Spleen (tissue), 11 donors: ENCODE measurements at regions not wholly inside any gene's neighbourhood (a gene's known extent, or its start where the extent isn't known, plus 50 kb on each side); places are given as distances from the start of the nearest gene placed in this dataset.

ENCODE experiments used
- DNase-seq: peaks from one replicate; pipeline ENCODE4 v3.0.0-alpha.2; 2020
- H3K27ac ChIP-seq, 8 donors: fragments of 200-600 bp; sonication (generic) in 7 of 8; 1 replicate in 4 of 8; 2 replicates in 4 of 8; pipeline versions ENCODE4 v1.5.0 to v1.8.0; 2016 to 2021; ENCODE audit warnings: inconsistent platforms in 4 of 8, mild to moderate bottlenecking in 4 of 8, moderate library complexity in 1 of 8
- H3K27me3 ChIP-seq, 7 donors: fragments of 200-600 bp; sonication (generic) in 6 of 7; replicated peaks in 1 of 7; 1 replicate in 4 of 7; 2 replicates in 3 of 7; pipeline versions ENCODE4 v1.5.0 to v1.8.0; 2016 to 2021; ENCODE audit warnings: inconsistent platforms in 3 of 7, mild to moderate bottlenecking in 1 of 7
- H3K36me3 ChIP-seq, 6 donors: fragments of 200-600 bp; sonication (generic) in 5 of 6; 1 replicate in 4 of 6; 2 replicates in 2 of 6; pipeline versions ENCODE4 v1.5.0 to v1.8.0; 2016 to 2021; ENCODE audit warnings: inconsistent platforms in 2 of 6
- H3K4me1 ChIP-seq, 6 donors: fragments of 200-600 bp; sonication (generic) in 5 of 6; 1 replicate in 3 of 6; 2 replicates in 3 of 6; pipeline versions ENCODE4 v1.5.0 to v1.8.0; 2016 to 2021; ENCODE audit warnings: inconsistent platforms in 3 of 6
- H3K4me3 ChIP-seq, 8 donors: fragments of 200-600 bp; sonication (generic) in 7 of 8; 1 replicate in 4 of 8; 2 replicates in 4 of 8; pipeline versions ENCODE4 v1.5.0 to v1.8.0; 2016 to 2021; ENCODE audit warnings: inconsistent platforms in 4 of 8, mild to moderate bottlenecking in 4 of 8, moderate library complexity in 2 of 8
- H3K9me3 ChIP-seq, 8 donors: fragments of 200-600 bp; sonication (generic) in 7 of 8; 1 replicate in 4 of 8; 2 replicates in 4 of 8; pipeline versions ENCODE4 v1.5.0 to v1.8.0; 2016 to 2021; ENCODE audit warnings: inconsistent platforms in 4 of 8
- POLR2A ChIP-seq, 3 donors: fragments of 450-650 bp; IDR thresholded peaks; one replicate each; pipeline ENCODE4 v1.5.1; 2017; ENCODE audit warnings: antibody characterized with exemption in 3 of 3, mild to moderate bottlenecking in 1 of 3
- POLR2AphosphoS5 ChIP-seq, 3 donors: sonication (generic); formaldehyde crosslinking; IDR thresholded peaks; one replicate each; pipeline ENCODE4 v1.5.1; 2017; ENCODE audit warnings: antibody characterized with exemption in 3 of 3
- WGBS, 5 donors: extraction: QIAGEN DNeasy Blood & Tissue Kit in 3 of 5; methylation state at CpG; one replicate each; pipeline versions ENCODE4 v1.1.5 to v1.1.7; 2013 to 2018; 5-methylcytosine and 5-hydroxymethylcytosine counted together
- intact Hi-C: fragments of 100-400 bp; cut with DNase I; formaldehyde crosslinking; loops from one replicate; pipeline ENCODE4 v1.15.0; 2023; ENCODE audit warnings: low total_unique reads
- TF ChIP-seq, protein P1 (sequence below), 11 experiments: fragments of 200-600 bp in 7 of 11; fragments of 450-650 bp in 4 of 11; sonication (generic) in 4 of 11; IDR thresholded peaks in 8 of 11; conservative IDR thresholded peaks in 3 of 11; 1 replicate in 7 of 11; 2 replicates in 4 of 11; pipeline versions ENCODE4 v1.4.0 to v1.8.0; 2016 to 2021; ENCODE audit warnings: antibody characterized with exemption in 11 of 11, inconsistent platforms in 4 of 11, mild to moderate bottlenecking in 1 of 11
- donor health status: healthy with polysubstance abuse.
- donor health status: DM: no; HTN: no; CAD: no; lungs with moderate emphysema.
- donor health status: DM: no; HTN: no; CAD: no.
- donor health status: Bipolar disorder and iron deficiency.
- donor health status: healthy.
- donor health status: DM: no; HTN: no; CAD: no.
- donor health status: DM: yes; HTN: yes; CAD: no.

DNA sequence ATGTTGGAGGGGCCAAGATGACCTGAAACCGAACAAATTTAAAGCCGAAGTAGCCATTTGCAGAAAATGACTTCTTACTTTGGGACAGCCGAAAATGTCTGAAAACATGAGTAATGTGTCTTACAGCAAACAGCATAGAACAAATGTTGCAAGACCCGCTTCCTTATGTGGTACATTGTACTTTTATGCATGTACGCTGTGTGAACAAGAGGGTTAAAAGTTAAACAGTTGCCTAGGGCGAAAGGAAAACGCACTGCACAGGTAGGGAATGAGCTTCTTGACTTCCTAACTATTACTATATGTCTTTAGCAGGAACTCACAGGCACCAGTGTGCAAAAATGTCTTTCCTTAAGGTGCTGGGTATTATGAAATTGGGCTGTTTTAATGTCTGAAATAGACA lies 303.5 kb upstream of the MGMT start:
- Histone ChIP-seq H3K27me3 (no peaks in the 10 kb centered on the region), H3K4me3 (no peak overlapping the region), H3K36me3 (no peaks in the 10 kb centered on the region), H3K4me1 (no peaks in the 10 kb centered on the region), H3K27ac (no peak overlapping the region), H3K9me3 (no peaks in the 10 kb centered on the region)
- no peak for TF ChIP-seq POLR2AphosphoS5 (IDR thresholded peaks at IDR 0.05)
- TF ChIP-seq POLR2A (IDR thresholded peaks at IDR 0.05), result no peak
- TF ChIP-seq, protein P1, sequence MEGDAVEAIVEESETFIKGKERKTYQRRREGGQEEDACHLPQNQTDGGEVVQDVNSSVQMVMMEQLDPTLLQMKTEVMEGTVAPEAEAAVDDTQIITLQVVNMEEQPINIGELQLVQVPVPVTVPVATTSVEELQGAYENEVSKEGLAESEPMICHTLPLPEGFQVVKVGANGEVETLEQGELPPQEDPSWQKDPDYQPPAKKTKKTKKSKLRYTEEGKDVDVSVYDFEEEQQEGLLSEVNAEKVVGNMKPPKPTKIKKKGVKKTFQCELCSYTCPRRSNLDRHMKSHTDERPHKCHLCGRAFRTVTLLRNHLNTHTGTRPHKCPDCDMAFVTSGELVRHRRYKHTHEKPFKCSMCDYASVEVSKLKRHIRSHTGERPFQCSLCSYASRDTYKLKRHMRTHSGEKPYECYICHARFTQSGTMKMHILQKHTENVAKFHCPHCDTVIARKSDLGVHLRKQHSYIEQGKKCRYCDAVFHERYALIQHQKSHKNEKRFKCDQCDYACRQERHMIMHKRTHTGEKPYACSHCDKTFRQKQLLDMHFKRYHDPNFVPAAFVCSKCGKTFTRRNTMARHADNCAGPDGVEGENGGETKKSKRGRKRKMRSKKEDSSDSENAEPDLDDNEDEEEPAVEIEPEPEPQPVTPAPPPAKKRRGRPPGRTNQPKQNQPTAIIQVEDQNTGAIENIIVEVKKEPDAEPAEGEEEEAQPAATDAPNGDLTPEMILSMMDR (IDR thresholded peaks at IDR 0.05 in 8 of 11, conservative IDR thresholded peaks at IDR 0.05 in 3 of 11), result no peak
- 86 to 97% (median 89%) methylated on average over 7 of the region's 7 CpGs for WGBS, 5 donors
- intact Hi-C loops, result no loop called here
- no peak for DNase-seq

DNA sequence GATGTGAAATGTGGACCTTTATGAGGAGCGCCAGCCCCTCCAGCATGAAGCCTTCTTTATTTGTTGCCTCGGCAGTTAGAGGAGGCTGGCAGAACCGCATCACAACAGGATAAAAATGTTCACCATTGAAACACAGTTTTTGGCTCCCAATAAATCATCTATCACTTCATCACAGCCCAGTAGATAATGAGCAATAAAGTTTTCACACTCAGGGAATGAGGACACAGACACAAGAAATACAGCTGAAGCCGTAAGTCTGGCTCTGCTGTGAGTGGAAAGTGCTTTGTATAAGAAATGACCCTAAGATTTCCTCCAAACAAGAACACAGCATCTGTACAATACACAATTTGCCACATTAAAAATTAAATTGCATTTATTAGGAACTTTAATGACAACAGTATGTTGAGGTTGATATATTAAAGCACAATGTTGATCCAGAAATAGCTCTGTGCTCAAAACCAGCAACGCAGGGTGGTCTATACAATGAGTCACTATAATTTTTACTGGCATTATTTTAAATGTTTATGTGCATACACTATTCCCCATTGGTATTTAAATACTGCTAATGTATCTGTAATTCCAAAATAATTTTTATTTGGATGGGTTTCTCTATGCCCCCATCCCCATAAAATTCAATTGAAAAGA lies 301.8 kb upstream of the MGMT start:
- Histone ChIP-seq H3K4me1 (no peaks in the 10 kb centered on the region), H3K4me3 (no peak overlapping the region), H3K36me3 (no peaks in the 10 kb centered on the region), H3K27me3 (no peaks in the 10 kb centered on the region), H3K27ac (no peak overlapping the region), H3K9me3 (no peaks in the 10 kb centered on the region)
- DNase-seq, result no peak
- intact Hi-C loops, result no loop called here
- 85 to 97% (median 92%) methylated on average over 5 of the region's 5 CpGs for whole genome bisulfite sequencing, 5 donors
- no peak for TF ChIP-seq POLR2AphosphoS5 (IDR thresholded peaks at IDR 0.05)
- TF ChIP-seq, protein P1 (IDR thresholded peaks at IDR 0.05 in 8 of 11, conservative IDR thresholded peaks at IDR 0.05 in 3 of 11), result no peak
- no peak for TF ChIP-seq POLR2A (IDR thresholded peaks at IDR 0.05)

DNA sequence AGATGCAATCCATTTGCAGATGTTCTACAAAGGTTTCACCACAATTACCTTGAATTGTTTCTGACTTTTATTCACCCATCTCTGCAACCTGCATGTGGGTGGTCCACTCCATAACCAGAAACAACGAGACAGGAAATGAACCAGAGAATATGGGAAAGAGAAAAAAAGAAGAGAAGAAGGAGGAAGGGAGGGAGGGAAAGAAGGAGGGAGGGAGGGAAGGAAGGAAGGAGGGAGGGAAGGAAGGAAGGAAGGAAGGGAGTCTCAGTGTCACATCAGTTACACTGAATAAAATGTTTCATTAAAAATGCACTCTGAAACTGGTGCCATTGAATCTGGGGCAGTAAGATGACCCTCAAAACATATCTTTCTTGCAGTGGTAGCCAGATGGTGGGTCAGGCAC lies 301.3 kb upstream of the MGMT start:
- 30 to 67% (median 47%) methylated on average over 1 of the region's 1 CpG for WGBS, 5 donors
- intact Hi-C loops, result no loop called here

DNA sequence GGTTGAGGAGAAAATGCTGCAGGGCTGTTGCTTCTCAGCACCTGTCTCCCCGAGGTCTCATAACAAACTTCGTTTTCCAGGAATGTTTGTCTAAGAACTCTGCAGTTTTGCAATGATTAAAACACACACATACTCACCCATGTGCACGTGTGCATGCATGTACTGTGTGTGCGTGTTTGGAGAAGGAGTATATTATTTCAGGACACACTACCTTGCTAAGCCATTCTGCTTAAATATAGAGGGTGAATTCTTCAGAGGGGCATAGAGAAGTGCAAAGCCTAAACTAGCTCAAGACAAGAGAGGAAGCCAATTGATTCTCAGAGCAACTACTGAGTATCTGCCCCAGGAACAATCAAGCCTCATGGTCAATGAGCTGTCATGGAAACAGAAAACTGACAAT lies 298.4 kb upstream of the MGMT start:
- Histone ChIP-seq H3K4me1 (no peaks in the 10 kb centered on the region), H3K27me3 (no peaks in the 10 kb centered on the region), H3K27ac (no peak overlapping the region), H3K36me3 (no peaks in the 10 kb centered on the region), H3K9me3 (no peaks in the 10 kb centered on the region), H3K4me3 (no peak overlapping the region)
- TF ChIP-seq POLR2A (IDR thresholded peaks at IDR 0.05) (no peak), POLR2AphosphoS5 (IDR thresholded peaks at IDR 0.05) (no peak)
- TF ChIP-seq, protein P1 (IDR thresholded peaks at IDR 0.05 in 8 of 11, conservative IDR thresholded peaks at IDR 0.05 in 3 of 11), result no peak
- WGBS, 5 donors, result 80 to 91% (median 87%) methylated on average over 4 of the region's 4 CpGs
- no peak for DNase-seq
- intact Hi-C loops, result no loop called here

More for the DNA sequence above, 301.3 kb upstream of the MGMT start:
- Histone ChIP-seq H3K27ac (no peak overlapping the region), H3K36me3 (no peaks in the 10 kb centered on the region), H3K4me1 (no peaks in the 10 kb centered on the region), H3K27me3 (no peaks in the 10 kb centered on the region), H3K9me3 (no peaks in the 10 kb centered on the region), H3K4me3 (no peak overlapping the region)
- DNase-seq, result no peak
- TF ChIP-seq, protein P1 (IDR thresholded peaks at IDR 0.05 in 8 of 11, conservative IDR thresholded peaks at IDR 0.05 in 3 of 11), result no peak
- TF ChIP-seq POLR2AphosphoS5 (IDR thresholded peaks at IDR 0.05) (no peak), POLR2A (IDR thresholded peaks at IDR 0.05) (no peak)
